ENCODE measurements at regions not wholly inside any gene's neighbourhood (a gene's known extent, or its start where the extent isn't known, plus 50 kb on each side); places are given as distances from the start of the nearest gene placed in this dataset.
"Not testable (repeated sequence)": the region's sequence is repeated elsewhere in the genome, so short reads cannot be mapped to it uniquely, and the experiment has no call there.

DNA sequence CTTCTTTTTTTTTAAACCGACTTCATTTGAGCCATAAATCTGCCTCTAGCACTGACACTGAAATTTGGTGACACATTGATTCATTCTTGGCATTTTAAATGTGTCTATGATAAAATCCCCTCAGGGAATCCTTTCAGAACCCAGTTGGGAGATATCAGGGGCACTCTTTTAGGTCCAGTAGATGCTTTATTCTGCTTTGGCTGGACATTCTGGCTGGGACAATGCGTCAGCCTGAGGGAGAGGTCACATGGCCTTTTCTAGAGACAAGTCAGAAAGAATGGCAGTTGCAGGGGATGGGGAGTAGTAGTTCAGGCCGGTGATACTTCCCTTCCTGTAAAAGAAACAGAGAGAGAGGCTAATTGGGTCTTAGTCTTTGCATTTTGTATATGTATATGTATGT lies 63.1 kb downstream of the TRIM43 start:
- not testable (repeated sequence) for DNase-seq (ENCODE audit: low spot score)

DNA sequence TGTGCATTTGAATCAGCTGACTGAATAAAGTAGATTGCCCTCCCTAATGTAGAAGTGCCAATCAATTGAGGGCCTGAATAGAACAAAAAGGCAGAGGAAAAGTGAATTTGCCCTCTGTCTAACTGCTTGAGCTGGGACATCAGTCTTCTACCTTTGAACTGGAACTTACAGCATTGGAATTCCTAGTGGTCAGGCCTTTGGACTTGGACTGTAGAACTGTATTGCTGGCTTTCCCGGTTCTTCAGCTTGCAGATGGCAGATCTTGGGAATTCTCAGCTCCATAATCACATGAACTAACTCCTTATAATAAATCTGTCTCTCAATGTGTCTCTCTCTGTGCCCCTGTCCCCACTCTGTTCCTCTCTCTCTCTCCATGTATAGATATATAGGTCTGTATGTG lies 64.8 kb downstream of the TRIM43 start:
- DNase-seq (ENCODE audit: low spot score), result not testable (repeated sequence)

- not testable (repeated sequence) for DNase-seq (ENCODE audit: low spot score)
Observed at GRCh38 chr2:95657937-95658336, 66.1 kb downstream of the TRIM43 start.

DNA sequence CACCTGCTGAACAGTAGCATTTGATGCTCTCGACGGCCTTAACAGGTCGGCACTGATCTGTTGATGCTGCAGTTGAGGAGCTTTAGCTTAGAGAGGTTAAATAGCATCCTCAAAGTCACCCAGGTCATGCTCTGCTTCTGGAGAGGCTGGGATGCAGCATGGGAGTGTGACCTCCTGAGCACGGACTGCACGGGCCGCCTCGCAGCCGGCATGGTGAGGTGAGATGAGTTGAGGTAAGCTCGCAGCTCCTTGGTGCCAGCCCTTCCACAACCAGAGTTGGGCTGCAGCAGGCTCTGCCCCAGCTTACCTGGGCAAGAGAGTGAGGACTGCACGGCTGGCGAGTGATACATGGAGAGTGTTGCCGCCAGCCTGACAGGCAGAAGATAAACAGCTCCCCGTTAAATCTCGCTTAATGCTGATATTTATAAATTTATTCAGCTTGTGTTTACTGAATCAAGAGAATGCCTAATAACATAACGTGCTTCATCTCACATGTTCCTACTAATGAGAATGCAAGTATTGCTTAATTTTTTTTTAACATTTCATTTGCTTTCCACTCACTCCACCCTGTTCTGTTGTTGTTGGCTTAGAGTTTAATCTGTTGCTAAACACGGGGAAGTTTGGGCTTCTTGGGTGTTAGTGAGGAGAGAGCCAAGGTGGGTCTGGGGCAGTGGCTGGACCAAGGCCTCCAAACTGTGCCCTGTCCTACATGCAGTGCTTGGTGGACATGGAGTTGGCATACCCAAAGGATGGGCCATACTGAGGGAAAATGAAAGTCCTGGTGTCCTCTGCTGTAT lies 69.2 kb downstream of the TRIM43 start:
- DNase-seq (ENCODE audit: low spot score), result not testable (repeated sequence)

DNA sequence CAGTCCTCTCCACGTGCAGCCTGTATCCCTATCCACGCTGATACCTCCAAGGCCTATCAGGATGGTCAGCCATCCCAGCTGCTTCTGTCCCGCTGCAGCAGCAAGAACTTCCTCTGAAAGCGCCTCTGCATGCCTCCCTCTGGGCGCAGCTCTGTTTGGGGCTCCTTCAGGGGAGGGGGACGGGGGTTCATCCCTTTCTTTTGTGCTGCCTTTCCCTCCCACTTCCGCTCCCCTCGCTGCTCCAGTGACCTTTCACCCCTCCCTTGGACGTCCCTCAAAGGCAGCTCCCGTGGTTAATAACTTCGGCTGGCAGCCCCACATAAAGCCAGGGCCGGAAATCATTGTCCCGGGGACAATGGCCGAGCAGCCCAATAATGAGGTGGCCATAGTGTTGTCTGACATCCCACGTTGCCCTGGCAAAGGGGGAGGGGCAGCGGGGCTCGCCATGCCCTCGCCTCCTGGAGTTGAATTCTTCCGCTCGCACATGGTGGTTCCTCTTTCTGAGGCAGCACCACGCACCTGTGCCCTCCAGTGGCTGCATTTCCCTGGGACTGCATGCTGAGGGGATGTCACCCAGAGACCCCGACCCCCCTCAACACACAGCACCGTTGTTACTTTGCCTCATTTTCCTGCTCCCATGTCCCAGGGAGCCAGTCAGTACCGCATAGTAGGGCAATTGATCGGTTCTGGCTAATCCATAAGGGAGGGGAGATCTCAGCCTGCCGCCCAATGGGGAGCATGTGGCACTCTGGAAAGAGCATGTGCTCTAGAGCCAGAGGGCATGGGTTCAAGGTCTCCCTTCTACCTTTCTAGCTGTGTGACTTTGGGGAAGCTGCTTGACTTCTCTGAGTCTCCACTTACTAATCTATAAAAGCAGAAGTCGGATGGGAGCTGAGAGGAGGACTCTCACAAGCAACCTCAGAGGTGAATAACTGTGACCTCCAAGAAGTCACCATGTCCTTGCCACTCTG lies 72.0 kb downstream of the TRIM43 start:
- DNase-seq (ENCODE audit: low spot score), result not testable (repeated sequence)

GRCh38 chr2:95666636-95667035 lies 74.8 kb downstream of the TRIM43 start:
- not testable (repeated sequence) for DNase-seq (ENCODE audit: low spot score)

- DNase-seq (ENCODE audit: low spot score), result no peak
Observed at GRCh38 chr2:95667480-95667879, 75.7 kb downstream of the TRIM43 start.

DNA sequence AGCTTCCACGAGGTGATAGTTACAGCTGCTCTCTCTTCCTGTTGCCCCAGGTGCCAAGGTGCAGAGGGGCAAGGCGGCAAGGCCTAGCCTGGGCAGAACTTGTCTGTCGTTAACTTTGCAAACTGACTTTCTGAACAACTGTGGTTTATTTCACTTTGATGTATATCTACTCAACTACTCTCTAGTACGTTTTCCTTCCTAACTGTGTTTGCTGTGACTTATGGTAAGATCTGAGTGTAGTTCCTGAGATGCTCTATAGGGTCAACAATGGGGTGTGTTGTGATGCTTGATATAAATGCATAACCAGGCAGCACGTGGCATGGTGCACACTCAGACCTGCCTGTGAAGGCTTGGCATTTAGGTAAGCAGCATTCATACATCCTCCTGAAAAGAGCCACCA lies 77.1 kb downstream of the TRIM43 start:
- DNase-seq (ENCODE audit: low spot score), result not testable (repeated sequence)

DNA sequence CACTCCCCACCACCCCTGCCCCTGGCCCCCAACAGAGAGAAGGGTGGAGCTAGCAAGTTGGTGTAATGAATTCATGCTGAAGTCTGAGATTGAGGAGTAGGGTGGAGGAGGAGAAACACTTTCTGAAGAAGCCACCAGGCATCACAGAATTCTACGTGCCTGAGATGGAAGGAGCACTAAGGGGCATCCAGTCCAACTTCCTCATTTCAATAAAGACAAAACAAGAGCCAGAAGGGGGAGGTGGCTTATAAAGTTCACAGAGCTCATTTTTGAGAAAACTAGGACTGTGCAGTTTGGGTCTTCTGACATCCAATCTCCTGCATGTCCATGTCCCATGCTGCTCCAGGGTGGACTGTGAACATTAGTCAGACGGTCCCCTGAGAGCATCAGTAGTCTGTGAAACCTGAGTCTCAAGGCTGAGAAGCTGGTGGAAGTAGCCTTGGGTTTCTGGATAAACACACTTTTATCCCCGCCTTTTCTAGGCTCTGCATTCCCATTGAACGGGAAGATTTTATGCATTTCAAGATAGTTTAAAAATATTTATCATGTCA lies 77.7 kb downstream of the TRIM43 start:
- no peak for DNase-seq (ENCODE audit: low spot score)

DNA sequence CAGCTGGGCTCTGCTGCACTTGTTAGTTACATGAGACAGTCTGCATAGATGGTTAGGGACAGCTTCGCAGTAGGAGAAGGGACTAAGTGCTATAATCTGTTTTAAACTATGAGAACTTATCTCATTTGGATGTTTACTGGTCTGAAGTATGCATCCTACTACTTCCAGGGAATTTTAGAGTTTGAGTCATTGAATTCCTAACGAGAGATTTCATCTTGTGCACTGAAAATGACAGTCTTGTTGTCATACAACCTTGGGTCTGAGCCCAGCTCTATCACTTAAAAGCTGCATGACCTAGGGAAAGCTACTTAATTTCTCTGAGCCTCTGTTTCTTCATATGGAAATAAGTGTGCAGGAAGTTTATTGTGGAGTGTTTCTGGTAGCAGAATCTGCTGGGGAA lies 78.4 kb downstream of the TRIM43 start:
- no peak for DNase-seq (ENCODE audit: low spot score)

DNA sequence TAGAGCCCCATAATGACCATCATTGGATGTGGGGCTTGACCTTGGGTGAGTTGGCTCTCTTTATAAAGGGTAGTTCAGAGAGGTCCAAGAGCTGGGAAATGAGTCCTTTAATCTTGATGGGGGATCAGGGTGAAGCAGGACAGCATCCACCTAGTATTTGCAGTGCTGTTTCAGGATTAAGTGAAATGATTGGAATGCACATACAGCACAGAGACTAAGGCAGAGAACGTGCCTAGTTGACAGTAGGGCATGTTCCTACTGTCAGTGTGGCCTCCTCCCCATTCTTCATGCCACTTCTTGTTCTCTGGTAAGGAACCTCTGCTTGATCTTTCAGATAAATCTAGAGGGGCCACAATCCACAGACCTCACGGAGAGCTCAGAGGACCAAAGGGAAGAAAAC lies 78.9 kb downstream of the TRIM43 start:
- no peak for DNase-seq (ENCODE audit: low spot score)

DNA sequence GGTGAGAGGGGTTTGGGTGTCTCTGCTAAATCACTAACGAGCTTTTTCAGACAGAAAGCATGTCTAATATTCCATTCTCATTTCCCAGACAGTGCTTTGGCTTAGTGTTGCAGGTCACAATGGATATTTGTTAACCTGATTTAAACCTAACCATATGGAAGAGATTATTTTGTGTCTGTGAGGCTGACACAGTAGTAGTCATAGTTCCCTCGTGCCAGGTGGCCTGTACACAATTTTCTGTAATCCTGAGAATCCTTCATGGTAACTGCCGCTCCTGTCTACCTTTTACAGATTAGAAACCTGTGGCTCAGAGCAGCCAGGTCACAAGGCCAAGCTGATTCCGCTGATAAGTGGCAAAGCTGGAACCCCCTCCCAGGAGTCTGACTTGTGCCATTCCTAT lies 79.4 kb downstream of the TRIM43 start:
- peak; percentile 28 for DNase-seq (ENCODE audit: low spot score)

- not testable (repeated sequence) for DNase-seq (ENCODE audit: low spot score)
Observed at GRCh38 chr2:95671992-95672391, 80.2 kb downstream of the TRIM43 start.

GRCh38 chr2:95672500-95672899 lies 80.7 kb downstream of the TRIM43 start:
- not testable (repeated sequence) for DNase-seq (ENCODE audit: low spot score)

DNA sequence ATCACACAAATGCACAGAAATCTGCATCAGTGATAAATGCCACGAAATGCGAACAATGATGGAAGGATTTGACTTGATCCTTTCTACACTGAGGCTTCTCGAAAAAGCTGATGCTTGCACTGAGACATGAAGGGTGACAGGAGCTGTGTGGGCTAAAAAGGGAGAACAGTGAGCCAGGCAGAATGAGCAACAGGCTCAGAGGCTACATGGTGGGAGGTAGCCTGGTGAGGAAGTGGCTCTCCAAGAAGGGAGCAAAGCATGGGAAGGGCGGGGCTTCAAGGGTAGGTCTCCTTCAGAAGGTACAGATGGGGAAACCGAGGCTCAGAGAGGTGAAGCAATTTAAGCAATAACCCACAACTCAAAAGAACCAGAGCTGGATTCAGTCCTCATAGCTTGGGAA lies 82.4 kb downstream of the TRIM43 start:
- DNase-seq (ENCODE audit: low spot score), result no peak

DNA sequence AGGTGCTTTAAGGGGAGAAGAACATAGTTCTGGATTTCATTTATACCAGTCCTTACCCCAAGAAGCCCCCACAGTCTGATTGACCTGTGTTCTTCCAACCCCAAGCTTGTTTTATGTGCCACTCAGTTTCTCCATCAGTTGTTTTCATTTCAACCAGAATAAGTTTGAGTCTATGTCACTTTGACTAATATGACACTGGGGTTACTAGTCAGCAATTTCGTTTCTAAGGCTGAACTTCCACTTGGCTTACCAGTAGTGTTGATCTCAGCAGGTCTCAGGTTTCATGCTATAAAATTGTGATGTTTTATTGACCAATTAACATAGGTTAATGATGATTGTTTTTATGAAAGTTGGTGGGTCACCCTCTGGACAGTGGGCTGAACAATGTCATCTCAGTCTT lies 84.8 kb downstream of the TRIM43 start:
- DNase-seq (ENCODE audit: low spot score), result not testable (repeated sequence)

DNA sequence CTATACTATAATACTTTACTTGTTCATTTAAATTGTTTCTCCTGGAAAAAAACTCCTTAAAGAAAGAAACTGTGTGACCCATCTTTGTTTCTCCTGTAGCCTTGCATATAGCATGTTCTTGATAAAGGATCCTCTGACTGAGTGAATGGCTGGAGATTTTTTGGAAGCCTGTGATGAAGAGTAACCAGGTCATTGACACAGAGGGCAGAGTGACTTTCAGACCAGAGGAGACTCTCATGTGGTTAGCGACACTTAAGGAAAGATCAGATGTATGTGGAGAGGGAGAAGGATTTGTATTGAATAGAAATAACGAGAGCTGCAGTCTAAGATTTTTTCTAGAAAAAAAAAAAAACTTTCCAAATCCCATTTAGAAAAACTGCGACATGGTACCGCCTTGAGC lies 85.5 kb downstream of the TRIM43 start:
- no peak for DNase-seq (ENCODE audit: low spot score)

DNA sequence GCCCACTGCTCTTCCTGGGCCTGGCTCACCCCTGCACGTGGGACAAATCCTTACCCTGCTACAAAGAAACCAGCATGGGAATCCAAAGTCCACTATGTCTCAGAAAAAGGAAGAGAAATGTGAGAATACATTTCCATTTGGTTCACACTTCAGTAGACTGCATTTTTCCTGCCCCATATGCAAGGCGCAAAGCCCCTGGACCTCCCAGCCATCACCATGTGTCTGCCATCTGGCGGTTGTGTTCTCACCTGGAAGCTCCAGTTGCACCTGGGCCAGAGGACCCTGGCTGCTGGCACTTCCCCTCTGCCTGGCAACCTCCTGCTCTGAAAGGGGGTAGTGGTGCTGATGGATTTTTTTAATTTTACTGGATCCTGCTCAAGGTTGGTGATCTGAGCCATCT lies 86.0 kb downstream of the TRIM43 start:
- peak; percentile 30 for DNase-seq (ENCODE audit: low spot score)

DNA sequence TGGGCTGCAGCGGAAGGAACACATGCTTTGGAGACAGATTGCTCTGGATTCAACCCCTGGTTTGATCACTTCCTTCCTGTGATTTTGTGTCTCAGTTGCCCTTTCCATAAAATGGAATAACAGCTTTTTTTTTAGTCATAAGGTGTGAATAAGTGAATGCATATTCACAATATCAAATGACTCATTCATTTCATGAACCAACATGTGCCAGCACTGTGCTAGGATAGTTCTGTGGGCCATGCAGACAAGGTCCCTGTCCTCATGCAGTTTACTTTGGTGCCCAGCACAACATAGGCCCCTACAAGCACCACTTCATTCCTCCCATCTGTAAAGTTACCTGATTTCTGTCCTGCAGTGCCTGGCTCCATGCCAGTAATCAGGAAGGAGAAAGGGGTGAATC lies 89.4 kb downstream of the TRIM43 start:
- DNase-seq (ENCODE audit: low spot score), result not testable (repeated sequence)

DNA sequence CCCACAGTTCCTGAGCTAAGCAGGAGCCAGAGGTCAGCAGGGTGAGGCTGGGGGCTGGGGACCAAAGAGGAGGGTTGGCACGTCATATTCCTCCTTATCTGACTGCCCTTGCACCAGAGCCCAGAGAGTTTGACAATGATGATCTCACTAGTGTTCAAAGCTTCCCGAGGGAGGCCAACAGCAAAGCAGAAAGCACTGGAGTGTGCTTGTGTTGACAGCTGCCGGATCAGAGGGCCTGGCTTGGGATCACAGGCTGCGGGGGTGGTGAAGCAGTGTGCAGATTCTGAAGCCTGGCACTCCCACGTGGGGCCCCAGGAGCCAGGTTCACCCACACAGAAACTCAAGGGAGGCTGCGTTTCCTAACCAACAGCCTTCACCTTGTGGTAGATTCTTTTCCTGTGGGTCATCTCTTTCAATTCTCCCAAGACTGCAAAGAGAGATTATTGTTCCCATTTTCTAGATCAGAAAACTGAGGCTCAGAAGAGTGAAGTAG lies 89.8 kb downstream of the TRIM43 start:
- DNase-seq (ENCODE audit: low spot score), result not testable (repeated sequence)

DNA sequence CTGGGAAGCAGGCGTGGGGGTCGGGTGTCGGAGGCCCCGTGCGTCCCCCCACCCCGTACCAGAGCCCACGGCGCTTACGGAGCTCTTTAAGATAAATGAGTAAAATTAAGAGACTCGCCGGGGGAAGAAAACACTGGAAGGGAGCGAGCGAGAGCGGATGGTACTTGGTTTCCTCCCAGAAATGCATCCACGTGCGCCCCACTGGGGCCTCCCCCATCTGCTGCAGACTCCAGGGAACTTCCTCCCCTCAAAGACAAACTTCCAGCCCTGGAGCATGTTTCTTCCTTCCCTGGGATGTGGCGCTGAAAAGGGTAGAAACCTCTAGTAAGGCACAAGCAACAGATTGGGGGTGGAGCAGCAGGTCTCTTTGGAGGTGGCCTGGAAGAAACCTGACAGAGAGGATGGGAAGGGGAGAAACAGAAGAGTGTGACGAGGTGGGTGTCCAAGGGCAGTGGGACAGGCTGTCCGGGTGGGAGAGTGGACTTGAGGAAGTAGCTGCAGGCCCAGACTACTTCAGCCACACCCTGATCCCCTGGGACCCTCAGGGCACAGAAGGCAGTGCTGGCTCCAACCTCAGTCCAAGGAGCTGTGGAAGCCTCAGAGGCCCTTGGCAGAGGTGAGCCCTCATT lies 91.2 kb downstream of the TRIM43 start:
- DNase-seq (ENCODE audit: low spot score), result peak; percentile 50

DNA sequence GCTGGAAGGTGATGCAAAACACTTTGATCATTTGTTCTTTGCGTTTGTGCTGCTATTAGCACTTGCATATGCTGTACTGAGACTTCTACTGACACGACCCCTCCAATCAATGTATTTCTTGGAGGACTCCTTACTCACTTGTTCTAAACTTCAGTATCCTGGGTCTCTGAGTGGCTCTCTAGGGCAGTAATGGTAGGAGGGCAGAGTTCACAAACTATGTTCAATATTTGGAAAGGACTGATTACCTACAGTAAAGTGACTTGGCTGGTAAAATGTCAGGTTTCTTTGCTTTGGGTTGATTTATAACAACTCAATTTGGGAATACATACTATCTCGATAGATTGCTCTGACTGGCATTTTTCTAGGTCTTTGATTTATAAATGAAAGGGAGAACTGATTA lies 93.7 kb downstream of the TRIM43 start:
- DNase-seq (ENCODE audit: low spot score), result no peak
